GM23338 (cell line): ENCODE measurements at regions not wholly inside any gene's neighbourhood (a gene's known extent, or its start where the extent isn't known, plus 50 kb on each side); places are given as distances from the start of the nearest gene placed in this dataset.

Experiments used
- ATAC-seq: fragments of 200-7000 bp; cut with Tn5 transposase; 3 replicates; pipeline ENCODE4 v1.9.1; 2020
- DNase-seq: peaks from one replicate; pipeline ENCODE4 v3.0.0-alpha.2; 2015; ENCODE audit warnings: low spot score
- H2AFZ ChIP-seq: fragments of 200-600 bp; sonication (generic); 2 replicates; pipeline ENCODE4 v1.8.0; 2016; ENCODE audit warnings: antibody characterized with exemption, mild to moderate bottlenecking, moderate library complexity
- H3F3A ChIP-seq: fragments of 200-600 bp; sonication (generic); replicated peaks from 2 replicates; pipeline ENCODE4 v1.8.0; 2017; ENCODE audit warnings: antibody characterized with exemption, mixed run types, low read depth
- H3K27ac ChIP-seq: fragments of 200-600 bp; sonication (generic); 2 replicates; pipeline ENCODE4 v1.6.1; 2016; ENCODE audit warnings: low read depth
- H3K27me3 ChIP-seq: fragments of 200-600 bp; sonication (generic); 2 replicates; pipeline ENCODE4 v1.8.0; 2016; ENCODE audit warnings: mild to moderate bottlenecking, mixed run types, moderate library complexity; ENCODE audit not compliant: insufficient read depth
- H3K36me3 ChIP-seq: fragments of 200-600 bp; sonication (generic); 2 replicates; pipeline ENCODE4 v1.8.0; 2016; ENCODE audit warnings: mild to moderate bottlenecking; ENCODE audit not compliant: insufficient read depth
- H3K4me1 ChIP-seq: fragments of 200-600 bp; sonication (generic); 2 replicates; pipeline ENCODE4 v1.8.0; 2016; ENCODE audit warnings: mild to moderate bottlenecking, moderate library complexity; ENCODE audit not compliant: insufficient read depth
- H3K4me2 ChIP-seq: fragments of 200-600 bp; sonication (generic); 2 replicates; pipeline ENCODE4 v1.7.1; 2017; ENCODE audit warnings: mixed run types
- H3K4me3 ChIP-seq: fragments of 200-600 bp; sonication (generic); 2 replicates; pipeline ENCODE4 v1.6.1; 2016; ENCODE audit warnings: mixed run types
- H3K79me2 ChIP-seq: fragments of 200-600 bp; sonication (generic); replicated peaks from 2 replicates; pipeline ENCODE4 v1.8.0; 2017; ENCODE audit warnings: mild to moderate bottlenecking; ENCODE audit not compliant: insufficient read depth
- H3K9me2 ChIP-seq: fragments of 200-600 bp; sonication (generic); 2 replicates; pipeline ENCODE4 v1.8.0; 2017; ENCODE audit not compliant: insufficient read depth
- H4K20me1 ChIP-seq: fragments of 200-600 bp; sonication (generic); replicated peaks from 2 replicates; pipeline ENCODE4 v1.8.0; 2017; ENCODE audit warnings: mild to moderate bottlenecking; ENCODE audit not compliant: insufficient read depth
- H3K27ac Mint-ChIP-seq: 2 replicates; pipeline ENCODE4 v1.8.0; 2020; ENCODE audit warnings: inconsistent platforms, mild to moderate bottlenecking, moderate library complexity, mixed read lengths
- H3K27me3 Mint-ChIP-seq: 3 replicates; pipeline ENCODE4 v1.8.0; 2022; ENCODE audit warnings: low read depth, mild to moderate bottlenecking, moderate library complexity, mixed read lengths, inconsistent platforms; ENCODE audit not compliant: insufficient read depth, poor library complexity
- H3K36me3 Mint-ChIP-seq: 3 replicates; pipeline ENCODE4 v1.8.0; 2021; ENCODE audit warnings: low read depth, mild to moderate bottlenecking, inconsistent platforms, moderate library complexity, mixed read lengths
- H3K4me1 Mint-ChIP-seq: 3 replicates; pipeline ENCODE4 v1.8.0; 2020; ENCODE audit warnings: mild to moderate bottlenecking, inconsistent platforms, mixed read lengths
- H3K4me3 Mint-ChIP-seq: 3 replicates; pipeline ENCODE4 v1.8.0; 2021; ENCODE audit warnings: moderate library complexity, mild to moderate bottlenecking, inconsistent platforms, mixed read lengths
- H3K9me3 Mint-ChIP-seq: 3 replicates; pipeline ENCODE4 v1.8.0; 2020; ENCODE audit warnings: moderate library complexity, mild to moderate bottlenecking, inconsistent platforms, mixed read lengths
- CREB1 ChIP-seq: fragments of 250-450 bp; sonication (Bioruptor Pico); IDR thresholded peaks from 2 replicates; pipeline ENCODE4 v1.5.0; 2020; ENCODE audit warnings: low read depth, mild to moderate bottlenecking, moderate library complexity
- REST ChIP-seq: IDR thresholded peaks from one replicate; pipeline ENCODE4 v1.6.1; 2018; ENCODE audit warnings: antibody characterized with exemption; ENCODE audit not compliant: unreplicated experiment
- TF ChIP-seq, protein P1 (sequence below): fragments of 250-450 bp; sonication (Bioruptor Pico); IDR thresholded peaks from 2 replicates; pipeline ENCODE4 v1.5.0; 2020; ENCODE audit warnings: mild to moderate bottlenecking, moderate library complexity

DNA sequence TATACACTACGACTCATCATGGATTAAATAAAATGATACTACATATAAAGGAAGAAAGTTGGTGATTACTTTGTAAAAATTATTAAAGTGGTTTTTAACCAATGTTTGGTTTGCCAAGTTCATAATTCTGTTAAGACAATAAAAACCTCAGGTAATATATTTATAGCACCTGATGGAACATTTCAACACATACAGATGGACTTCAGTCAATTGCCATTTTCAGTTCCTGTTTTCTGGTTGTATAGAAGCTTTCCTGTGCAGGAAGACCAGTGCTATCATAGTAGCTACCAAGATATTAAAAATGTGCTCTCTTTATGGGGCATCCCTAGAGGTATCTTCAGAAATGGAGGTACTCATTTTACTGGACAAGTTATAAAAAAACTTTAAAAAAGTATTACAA lies 1686.4 kb downstream of the GRIK2 start:
- no peaks in the 10 kb centered on the region for H3F3A ChIP-seq
- Mint-ChIP-seq H3K4me1 (peaks cover 4% of the 10 kb centered on the region; the same call in 2 of the 3 replicates), H3K27me3 (no peaks in the 10 kb centered on the region), H3K4me3 (no peak overlapping the region), H3K9me3 (no peaks in the 10 kb centered on the region), H3K36me3 (no peaks in the 10 kb centered on the region), H3K27ac (no peak overlapping the region)
- TF ChIP-seq, protein P1, sequence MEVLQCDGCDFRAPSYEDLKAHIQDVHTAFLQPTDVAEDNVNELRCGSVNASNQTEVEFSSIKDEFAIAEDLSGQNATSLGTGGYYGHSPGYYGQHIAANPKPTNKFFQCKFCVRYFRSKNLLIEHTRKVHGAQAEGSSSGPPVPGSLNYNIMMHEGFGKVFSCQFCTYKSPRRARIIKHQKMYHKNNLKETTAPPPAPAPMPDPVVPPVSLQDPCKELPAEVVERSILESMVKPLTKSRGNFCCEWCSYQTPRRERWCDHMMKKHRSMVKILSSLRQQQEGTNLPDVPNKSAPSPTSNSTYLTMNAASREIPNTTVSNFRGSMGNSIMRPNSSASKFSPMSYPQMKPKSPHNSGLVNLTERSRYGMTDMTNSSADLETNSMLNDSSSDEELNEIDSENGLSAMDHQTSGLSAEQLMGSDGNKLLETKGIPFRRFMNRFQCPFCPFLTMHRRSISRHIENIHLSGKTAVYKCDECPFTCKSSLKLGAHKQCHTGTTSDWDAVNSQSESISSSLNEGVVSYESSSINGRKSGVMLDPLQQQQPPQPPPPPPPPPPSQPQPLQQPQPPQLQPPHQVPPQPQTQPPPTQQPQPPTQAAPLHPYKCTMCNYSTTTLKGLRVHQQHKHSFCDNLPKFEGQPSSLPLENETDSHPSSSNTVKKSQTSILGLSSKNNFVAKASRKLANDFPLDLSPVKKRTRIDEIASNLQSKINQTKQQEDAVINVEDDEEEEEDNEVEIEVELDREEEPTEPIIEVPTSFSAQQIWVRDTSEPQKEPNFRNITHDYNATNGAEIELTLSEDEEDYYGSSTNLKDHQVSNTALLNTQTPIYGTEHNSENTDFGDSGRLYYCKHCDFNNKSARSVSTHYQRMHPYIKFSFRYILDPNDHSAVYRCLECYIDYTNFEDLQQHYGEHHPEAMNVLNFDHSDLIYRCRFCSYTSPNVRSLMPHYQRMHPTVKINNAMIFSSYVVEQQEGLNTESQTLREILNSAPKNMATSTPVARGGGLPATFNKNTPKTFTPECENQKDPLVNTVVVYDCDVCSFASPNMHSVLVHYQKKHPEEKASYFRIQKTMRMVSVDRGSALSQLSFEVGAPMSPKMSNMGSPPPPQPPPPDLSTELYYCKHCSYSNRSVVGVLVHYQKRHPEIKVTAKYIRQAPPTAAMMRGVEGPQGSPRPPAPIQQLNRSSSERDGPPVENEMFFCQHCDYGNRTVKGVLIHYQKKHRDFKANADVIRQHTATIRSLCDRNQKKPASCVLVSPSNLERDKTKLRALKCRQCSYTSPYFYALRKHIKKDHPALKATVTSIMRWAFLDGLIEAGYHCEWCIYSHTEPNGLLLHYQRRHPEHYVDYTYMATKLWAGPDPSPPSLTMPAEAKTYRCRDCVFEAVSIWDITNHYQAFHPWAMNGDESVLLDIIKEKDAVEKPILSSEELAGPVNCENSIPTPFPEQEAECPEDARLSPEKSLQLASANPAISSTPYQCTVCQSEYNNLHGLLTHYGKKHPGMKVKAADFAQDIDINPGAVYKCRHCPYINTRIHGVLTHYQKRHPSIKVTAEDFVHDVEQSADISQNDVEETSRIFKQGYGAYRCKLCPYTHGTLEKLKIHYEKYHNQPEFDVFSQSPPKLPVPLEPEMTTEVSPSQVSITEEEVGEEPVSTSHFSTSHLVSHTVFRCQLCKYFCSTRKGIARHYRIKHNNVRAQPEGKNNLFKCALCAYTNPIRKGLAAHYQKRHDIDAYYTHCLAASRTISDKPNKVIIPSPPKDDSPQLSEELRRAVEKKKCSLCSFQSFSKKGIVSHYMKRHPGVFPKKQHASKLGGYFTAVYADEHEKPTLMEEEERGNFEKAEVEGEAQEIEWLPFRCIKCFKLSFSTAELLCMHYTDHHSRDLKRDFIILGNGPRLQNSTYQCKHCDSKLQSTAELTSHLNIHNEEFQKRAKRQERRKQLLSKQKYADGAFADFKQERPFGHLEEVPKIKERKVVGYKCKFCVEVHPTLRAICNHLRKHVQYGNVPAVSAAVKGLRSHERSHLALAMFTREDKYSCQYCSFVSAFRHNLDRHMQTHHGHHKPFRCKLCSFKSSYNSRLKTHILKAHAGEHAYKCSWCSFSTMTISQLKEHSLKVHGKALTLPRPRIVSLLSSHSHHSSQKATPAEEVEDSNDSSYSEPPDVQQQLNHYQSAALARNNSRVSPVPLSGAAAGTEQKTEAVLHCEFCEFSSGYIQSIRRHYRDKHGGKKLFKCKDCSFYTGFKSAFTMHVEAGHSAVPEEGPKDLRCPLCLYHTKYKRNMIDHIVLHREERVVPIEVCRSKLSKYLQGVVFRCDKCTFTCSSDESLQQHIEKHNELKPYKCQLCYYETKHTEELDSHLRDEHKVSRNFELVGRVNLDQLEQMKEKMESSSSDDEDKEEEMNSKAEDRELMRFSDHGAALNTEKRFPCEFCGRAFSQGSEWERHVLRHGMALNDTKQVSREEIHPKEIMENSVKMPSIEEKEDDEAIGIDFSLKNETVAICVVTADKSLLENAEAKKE (CRISPR knock-in tag): no peak
- TF ChIP-seq REST (no peak), CREB1 (no peak)
- no peaks in the 10 kb centered on the region for H3K36me3 ChIP-seq
- no peaks in the 10 kb centered on the region for H3K79me2 ChIP-seq
- no peaks in the 10 kb centered on the region; the same call in 1 of the 2 replicates for H3K4me1 ChIP-seq
- no peak overlapping the region for H3K4me2 ChIP-seq
- ATAC-seq (no peak), DNase-seq (no peak)
- H3K9me2 ChIP-seq: no peaks in the 10 kb centered on the region
- H3K4me3 ChIP-seq: no peak overlapping the region
- no peaks in the 10 kb centered on the region for H4K20me1 ChIP-seq
- H2AFZ ChIP-seq: no peak overlapping the region
- no peak overlapping the region for H3K27ac ChIP-seq
- no peaks in the 10 kb centered on the region for H3K27me3 ChIP-seq
